ENCODE measurements at regions not wholly inside any gene's neighbourhood (a gene's known extent, or its start where the extent isn't known, plus 50 kb on each side); places are given as distances from the start of the nearest gene placed in this dataset.

GRCh38 chr11:81207421-81208054, 1526.1 kb downstream of the FAM181B start:
- TF ChIP-seq NR2C2 (CRISPR knock-in tag; IDR thresholded peaks at IDR 0.05; ENCODE audit: borderline replicate concordance) (no peak), NONO (IDR thresholded peaks at IDR 0.05) (no peak), NONO (CRISPR knock-in tag; conservative IDR thresholded peaks at IDR 0.05) (no peak)
